ENCODE measurements at regions not wholly inside any gene's neighbourhood (a gene's known extent, or its start where the extent isn't known, plus 50 kb on each side); places are given as distances from the start of the nearest gene placed in this dataset.

DNA sequence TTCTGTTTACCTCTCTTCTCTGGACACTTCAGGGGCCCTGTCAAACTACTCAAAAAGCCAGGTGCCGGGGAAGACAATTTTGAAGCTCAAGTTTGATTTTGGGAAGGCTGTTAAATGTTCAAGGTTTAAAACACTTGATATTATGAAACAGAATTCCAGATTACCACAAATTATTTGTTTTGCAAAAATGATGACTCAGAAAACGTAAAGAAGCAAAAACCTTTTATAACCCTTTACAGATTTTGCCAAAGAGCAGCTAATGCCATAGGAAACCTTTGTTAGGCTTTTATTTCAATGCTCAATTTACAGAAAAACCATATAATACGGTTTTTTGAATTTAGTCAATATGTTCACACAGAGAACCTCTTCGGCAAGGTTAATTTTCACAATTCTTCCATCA is 593.4 kb upstream of the ZP4 start:
- Mint-ChIP-seq H3K4me3 (ENCODE audit: unreplicated experiment) (no peak overlapping the region), H3K36me3 (ENCODE audit: insufficient read depth, unreplicated experiment) (no peaks in the 10 kb centered on the region), H3K9me3 (ENCODE audit: unreplicated experiment) (peaks cover 7% of the 10 kb centered on the region), H3K27ac (ENCODE audit: unreplicated experiment) (no peak overlapping the region), H3K27me3 (ENCODE audit: insufficient read depth, unreplicated experiment) (peaks cover 2% of the 10 kb centered on the region), H3K4me1 (ENCODE audit: low read depth, unreplicated experiment) (no peaks in the 10 kb centered on the region)
- intact Hi-C loops (cut with micrococcal nuclease; ENCODE audit: unreplicated experiment): no loop called here
- Histone ChIP-seq H3K4me3 (ENCODE audit: low read depth, low read length) (no peak overlapping the region), H3K9me3 (no peaks in the 10 kb centered on the region), H3K36me3 (ENCODE audit: control insufficient read depth, insufficient read depth, low read length) (no peaks in the 10 kb centered on the region), H3K4me1 (no peaks in the 10 kb centered on the region), H3K27me3 (replicated peaks; ENCODE audit: control insufficient read depth, insufficient read depth, low read length) (no peaks in the 10 kb centered on the region)
- no peak for DNase-seq
- no peak for TF ChIP-seq CTCF (IDR thresholded peaks at IDR 0.05; ENCODE audit: insufficient read depth in 1 of 2, low read depth in 1 of 2, low read length in 1 of 2, severe bottlenecking in 1 of 2, unreplicated experiment in 1 of 2)
- ChIA-PET POLR2A (no interaction called here), CTCF (no interaction called here)
- no TSS peak for BruUV-seq (replicated peaks)

DNA sequence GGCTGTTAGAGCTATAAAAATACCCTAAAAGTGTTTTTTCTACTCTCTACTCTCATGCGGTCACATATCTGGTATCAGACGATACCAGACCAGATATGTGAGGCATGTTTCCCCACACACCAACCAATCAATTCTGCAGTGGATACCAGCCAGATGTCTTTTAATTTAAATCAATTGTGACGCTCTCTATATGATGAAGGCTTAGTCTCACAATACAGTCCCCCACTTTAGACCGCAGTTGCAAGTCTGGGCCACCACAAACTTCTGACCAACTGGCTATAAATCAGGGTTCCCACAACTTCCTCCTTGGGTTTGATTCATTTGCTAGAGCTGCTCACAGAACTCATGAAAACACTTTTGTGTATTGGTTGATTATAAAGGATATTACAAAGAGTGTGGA is 586.1 kb upstream of the ZP4 start:
- Histone ChIP-seq H3K36me3 (ENCODE audit: control insufficient read depth, insufficient read depth, low read length) (no peaks in the 10 kb centered on the region), H3K4me3 (ENCODE audit: low read depth, low read length) (no peak overlapping the region), H3K9me3 (no peaks in the 10 kb centered on the region), H3K27me3 (replicated peaks; ENCODE audit: control insufficient read depth, insufficient read depth, low read length) (no peaks in the 10 kb centered on the region), H3K4me1 (no peaks in the 10 kb centered on the region)
- Mint-ChIP-seq H3K9me3 (ENCODE audit: unreplicated experiment) (peaks cover 6% of the 10 kb centered on the region), H3K36me3 (ENCODE audit: insufficient read depth, unreplicated experiment) (no peaks in the 10 kb centered on the region), H3K4me1 (ENCODE audit: low read depth, unreplicated experiment) (no peaks in the 10 kb centered on the region), H3K27me3 (ENCODE audit: insufficient read depth, unreplicated experiment) (no peaks in the 10 kb centered on the region), H3K4me3 (ENCODE audit: unreplicated experiment) (no peak overlapping the region), H3K27ac (ENCODE audit: unreplicated experiment) (no peak overlapping the region)
- TF ChIP-seq CTCF (IDR thresholded peaks at IDR 0.05; ENCODE audit: insufficient read depth in 1 of 2, low read depth in 1 of 2, low read length in 1 of 2, severe bottlenecking in 1 of 2, unreplicated experiment in 1 of 2): no peak
- no TSS peak for BruUV-seq (replicated peaks)
- intact Hi-C loops (cut with micrococcal nuclease; ENCODE audit: unreplicated experiment): no loop called here
- POLR2A ChIA-PET: no interaction called here
- no peak for DNase-seq
- CTCF ChIA-PET: no interaction called here

DNA sequence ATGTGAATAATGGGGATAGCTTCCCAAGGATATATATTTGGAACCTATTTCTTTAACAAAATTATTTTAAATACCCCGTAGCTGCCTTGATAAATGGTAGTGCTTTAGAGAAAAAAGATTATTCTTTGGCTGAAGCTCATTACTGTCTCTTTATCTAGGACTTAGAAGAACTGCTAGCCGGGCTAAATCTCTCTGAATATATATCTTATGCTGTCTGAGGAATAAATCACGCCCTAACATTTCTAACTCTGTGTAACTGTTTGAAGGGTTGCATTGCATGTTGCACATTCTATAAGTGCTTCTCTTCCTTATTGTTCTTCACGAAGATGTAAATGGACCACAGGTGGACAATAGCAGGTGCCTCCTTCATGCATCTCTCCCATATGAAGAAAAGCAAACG is 585.0 kb upstream of the ZP4 start:
- BruUV-seq (replicated peaks): no TSS peak
- H3K27me3 Mint-ChIP-seq (ENCODE audit: insufficient read depth, unreplicated experiment): no peaks in the 10 kb centered on the region
- CTCF ChIA-PET: no interaction called here

More for the DNA sequence above, 585.0 kb upstream of the ZP4 start:
- Mint-ChIP-seq H3K36me3 (ENCODE audit: insufficient read depth, unreplicated experiment) (no peaks in the 10 kb centered on the region), H3K27ac (ENCODE audit: unreplicated experiment) (no peak overlapping the region), H3K9me3 (ENCODE audit: unreplicated experiment) (no peaks in the 10 kb centered on the region), H3K4me1 (ENCODE audit: low read depth, unreplicated experiment) (no peaks in the 10 kb centered on the region), H3K4me3 (ENCODE audit: unreplicated experiment) (no peak overlapping the region)
- POLR2A ChIA-PET: no interaction called here
- DNase-seq: no peak
- no peaks in the 10 kb centered on the region for H3K9me3 ChIP-seq
- no peaks in the 10 kb centered on the region for H3K36me3 ChIP-seq (ENCODE audit: control insufficient read depth, insufficient read depth, low read length)
- H3K4me3 ChIP-seq (ENCODE audit: low read depth, low read length): no peak overlapping the region
- intact Hi-C loops (cut with micrococcal nuclease; ENCODE audit: unreplicated experiment): no loop called here
- no peaks in the 10 kb centered on the region for H3K27me3 ChIP-seq (replicated peaks; ENCODE audit: control insufficient read depth, insufficient read depth, low read length)
- no peaks in the 10 kb centered on the region for H3K4me1 ChIP-seq
- no peak for TF ChIP-seq CTCF (IDR thresholded peaks at IDR 0.05; ENCODE audit: insufficient read depth in 1 of 2, low read depth in 1 of 2, low read length in 1 of 2, severe bottlenecking in 1 of 2, unreplicated experiment in 1 of 2)

Measured in Caco-2 (cell line).